Caco-2 (cell line): ENCODE measurements at regions not wholly inside any gene's neighbourhood (a gene's known extent, or its start where the extent isn't known, plus 50 kb on each side); places are given as distances from the start of the nearest gene placed in this dataset.
A peak's percentile ranks its signal among the peaks of the same experiment; 100 is the strongest.
"Not testable (repeated sequence)": the region's sequence is repeated elsewhere in the genome, so short reads cannot be mapped to it uniquely, and the experiment has no call there.

Source experiments
- BruUV-seq: library from RNA; stranded (reverse); fragments of 400-500 nt; replicated peaks from 2 replicates; lab custom pipeline; 2021; lab: Mats Ljungman, UMichigan
- CTCF ChIA-PET: fragments of 300-600 bp; sonication (Branson Sonifier 250); formaldehyde crosslinking; loops from one replicate; lab custom pipeline; 2022; ENCODE audit warnings: antibody characterized with exemption; lab: Charles Lee
- POLR2A ChIA-PET: fragments of 300-600 bp; sonication (Branson Sonifier 250); formaldehyde crosslinking; loops from one replicate; lab custom pipeline; 2022; ENCODE audit warnings: antibody characterized with exemption; lab: Charles Lee
- DNase-seq, 2 experiments: peaks; one replicate each; pipeline versions ENCODE4 v3.0.0 to v3.0.0-alpha.2; 2020 to 2022
- H3K27me3 ChIP-seq: replicated peaks from 2 replicates; pipeline ENCODE4 v1.6.0; 2011; ENCODE audit warnings: low read length; ENCODE audit not compliant: control insufficient read depth, insufficient read depth
- H3K36me3 ChIP-seq: 2 replicates; pipeline ENCODE4 v1.5.1; 2011; ENCODE audit warnings: low read length; ENCODE audit not compliant: control insufficient read depth, insufficient read depth
- H3K4me1 ChIP-seq: fragments of 250-450 bp; sonication (Bioruptor Pico); 2 replicates; pipeline ENCODE4 v1.5.1; 2020; ENCODE audit warnings: mild to moderate bottlenecking
- H3K4me3 ChIP-seq: 2 replicates; pipeline ENCODE4 v1.5.1; 2011; ENCODE audit warnings: low read depth, mild to moderate bottlenecking, control low read depth, low read length
- H3K9me3 ChIP-seq: fragments of 250-450 bp; sonication (Bioruptor Pico); 2 replicates; pipeline ENCODE4 v1.5.1; 2020; ENCODE audit warnings: mild to moderate bottlenecking, moderate library complexity
- H3K27ac Mint-ChIP-seq: one replicate; pipeline ENCODE4 v1.8.0; 2022; ENCODE audit warnings: mixed read lengths; ENCODE audit not compliant: unreplicated experiment
- H3K27me3 Mint-ChIP-seq: one replicate; pipeline ENCODE4 v1.8.0; 2022; ENCODE audit warnings: mixed read lengths; ENCODE audit not compliant: insufficient read depth, unreplicated experiment
- H3K36me3 Mint-ChIP-seq: one replicate; pipeline ENCODE4 v1.8.0; 2022; ENCODE audit warnings: mild to moderate bottlenecking, mixed read lengths; ENCODE audit not compliant: insufficient read depth, unreplicated experiment
- H3K4me1 Mint-ChIP-seq: one replicate; pipeline ENCODE4 v1.8.0; 2022; ENCODE audit warnings: low read depth, mixed read lengths; ENCODE audit not compliant: unreplicated experiment
- H3K4me3 Mint-ChIP-seq: one replicate; pipeline ENCODE4 v1.8.0; 2022; ENCODE audit warnings: mild to moderate bottlenecking, moderate library complexity, mixed read lengths; ENCODE audit not compliant: unreplicated experiment
- H3K9me3 Mint-ChIP-seq: one replicate; pipeline ENCODE4 v1.8.0; 2022; ENCODE audit warnings: mixed read lengths; ENCODE audit not compliant: unreplicated experiment
- CTCF ChIP-seq, 2 experiments: fragments of 200-600 bp in 1 of 2; IDR thresholded peaks; 1 replicate in 1 of 2; 2 replicates in 1 of 2; pipeline versions ENCODE4 v1.5.1 to v1.8.0; 2011 to 2022; ENCODE audit warnings: antibody characterized with exemption in 1 of 2, control low read depth in 1 of 2, inconsistent platforms in 1 of 2, low read depth in 1 of 2, low read length in 1 of 2, mild to moderate bottlenecking in 1 of 2, moderate library complexity in 1 of 2; ENCODE audit not compliant: insufficient read depth in 1 of 2, severe bottlenecking in 1 of 2, unreplicated experiment in 1 of 2
- intact Hi-C: fragments of 100-400 bp; cut with micrococcal nuclease; formaldehyde crosslinking; loops from one replicate; pipeline ENCODE4 v1.10.0; 2022; ENCODE audit not compliant: unreplicated experiment

GRCh38 chr11:37843603-37844002 is 1245.6 kb upstream of the RAG2 start:
- intact Hi-C loops = no loop called here
- CTCF ChIA-PET = no interaction called here
- Mint-ChIP-seq H3K27ac (peak overlapping the region; percentile 40), H3K4me3 (no peak overlapping the region), H3K4me1 (peaks cover 9% of the 10 kb centered on the region), H3K27me3 (no peaks in the 10 kb centered on the region), H3K9me3 (peaks cover 12% of the 10 kb centered on the region), H3K36me3 (no peaks in the 10 kb centered on the region)
- Histone ChIP-seq H3K4me1 (peaks cover 29% of the 10 kb centered on the region), H3K27me3 (no peaks in the 10 kb centered on the region), H3K4me3 (no peak overlapping the region), H3K9me3 (0 out of 2 replicates have a peak, but pooled peaks cover 4% of the 10 kb centered on the region), H3K36me3 (no peaks in the 10 kb centered on the region)
- POLR2A ChIA-PET = no interaction called here
- no peak for TF ChIP-seq CTCF (IDR thresholded peaks at IDR 0.05; ENCODE audit: insufficient read depth in 1 of 2, low read depth in 1 of 2, low read length in 1 of 2, severe bottlenecking in 1 of 2, unreplicated experiment in 1 of 2)
- BruUV-seq = no TSS peak
- no peak for DNase-seq

- intact Hi-C loops = no loop called here
- BruUV-seq = no TSS peak
- 0 out of 2 replicates have a peak, but pooled peaks cover 4% of the 10 kb centered on the region for H3K9me3 ChIP-seq
- POLR2A ChIA-PET = no interaction called here
- no peaks in the 10 kb centered on the region for H3K36me3 Mint-ChIP-seq
- H3K4me1 ChIP-seq = peaks cover 29% of the 10 kb centered on the region
- H3K4me3 Mint-ChIP-seq = no peak overlapping the region
- peak overlapping the region; percentile 39 for H3K27ac Mint-ChIP-seq
- peak; percentile 57 to 76 for DNase-seq
- TF ChIP-seq CTCF (IDR thresholded peaks at IDR 0.05; ENCODE audit: insufficient read depth in 1 of 2, low read depth in 1 of 2, low read length in 1 of 2, severe bottlenecking in 1 of 2, unreplicated experiment in 1 of 2) = no peak
- H3K27me3 Mint-ChIP-seq = no peaks in the 10 kb centered on the region
- H3K4me3 ChIP-seq = no peak overlapping the region
- CTCF ChIA-PET = no interaction called here
- no peaks in the 10 kb centered on the region for H3K27me3 ChIP-seq
- no peaks in the 10 kb centered on the region for H3K36me3 ChIP-seq
- H3K9me3 Mint-ChIP-seq = peaks cover 12% of the 10 kb centered on the region
- H3K4me1 Mint-ChIP-seq = peaks cover 9% of the 10 kb centered on the region
Measured at GRCh38 chr11:37841016-37841415, 1243.0 kb upstream of the RAG2 start.

GRCh38 chr11:37840345-37840744 is 1242.3 kb upstream of the RAG2 start:
- peaks cover 12% of the 10 kb centered on the region for H3K9me3 Mint-ChIP-seq
- DNase-seq, H3K36me3 Mint-ChIP-seq, H3K27me3 Mint-ChIP-seq, H3K4me3 ChIP-seq, H3K27ac Mint-ChIP-seq, H3K27me3 ChIP-seq, CTCF ChIA-PET, POLR2A ChIA-PET, BruUV-seq, intact Hi-C loops, H3K4me1 Mint-ChIP-seq, H3K9me3 ChIP-seq, H3K4me3 Mint-ChIP-seq, H3K36me3 ChIP-seq: not testable (repeated sequence)
- H3K4me1 ChIP-seq = peaks cover 29% of the 10 kb centered on the region

- no peak overlapping the region for H3K4me3 Mint-ChIP-seq
- intact Hi-C loops = no loop called here
- H3K36me3 Mint-ChIP-seq = no peaks in the 10 kb centered on the region
- no peak for TF ChIP-seq CTCF (IDR thresholded peaks at IDR 0.05; ENCODE audit: insufficient read depth in 1 of 2, low read depth in 1 of 2, low read length in 1 of 2, severe bottlenecking in 1 of 2, unreplicated experiment in 1 of 2)
- DNase-seq = no peak
- CTCF ChIA-PET = no interaction called here
- H3K4me1 Mint-ChIP-seq = no peaks in the 10 kb centered on the region
- Histone ChIP-seq H3K4me1 (no peaks in the 10 kb centered on the region), H3K4me3 (no peak overlapping the region), H3K9me3 (no peaks in the 10 kb centered on the region), H3K36me3 (no peaks in the 10 kb centered on the region), H3K27me3 (no peaks in the 10 kb centered on the region)
- H3K9me3 Mint-ChIP-seq = peaks cover 9% of the 10 kb centered on the region
- BruUV-seq = no TSS peak
- POLR2A ChIA-PET = no interaction called here
- H3K27me3 Mint-ChIP-seq = no peaks in the 10 kb centered on the region
- H3K27ac Mint-ChIP-seq = no peak overlapping the region
Measured at GRCh38 chr11:37830529-37830928, 1232.5 kb upstream of the RAG2 start.
